ENCODE measurements at regions not wholly inside any gene's neighbourhood (a gene's known extent, or its start where the extent isn't known, plus 50 kb on each side); places are given as distances from the start of the nearest gene placed in this dataset.

GRCh38 chr10:123478116-123478515 is 188.0 kb upstream of the GPR26 start:
- no peak for ATAC-seq
- TF ChIP-seq ARNTL (CRISPR knock-in tag; IDR thresholded peaks at IDR 0.05; ENCODE audit: borderline replicate concordance, low read depth) (no peak), CSDC2 (CRISPR knock-in tag; IDR thresholded peaks at IDR 0.05) (no peak), PPARA (CRISPR knock-in tag; IDR thresholded peaks at IDR 0.05; ENCODE audit: borderline replicate concordance) (no peak)

- no peak for ATAC-seq
- TF ChIP-seq SNAI2 (CRISPR knock-in tag; IDR thresholded peaks at IDR 0.05): no peak
- TF ChIP-seq TCF4 (CRISPR knock-in tag; IDR thresholded peaks at IDR 0.05; ENCODE audit: borderline replicate concordance): no peak
- no peak for TF ChIP-seq TOX (CRISPR knock-in tag; IDR thresholded peaks at IDR 0.05; ENCODE audit: borderline replicate concordance)
- no peak for TF ChIP-seq PATZ1 (CRISPR knock-in tag; IDR thresholded peaks at IDR 0.05; ENCODE audit: borderline replicate concordance)
- no peak for TF ChIP-seq CREB5 (CRISPR knock-in tag; IDR thresholded peaks at IDR 0.05; ENCODE audit: low read depth)
- no peak for TF ChIP-seq OSR1 (CRISPR knock-in tag; IDR thresholded peaks at IDR 0.05)
Observed at GRCh38 chr10:123479640-123480039, 186.5 kb upstream of the GPR26 start.

- ATAC-seq: no peak
- no peak for TF ChIP-seq SNAI2 (CRISPR knock-in tag; IDR thresholded peaks at IDR 0.05)
- TF ChIP-seq TSHZ2 (CRISPR knock-in tag; IDR thresholded peaks at IDR 0.05): no peak
- TF ChIP-seq RARB (CRISPR knock-in tag; IDR thresholded peaks at IDR 0.05): no peak
- no peak for TF ChIP-seq OSR1 (CRISPR knock-in tag; IDR thresholded peaks at IDR 0.05)
- no peak for TF ChIP-seq ARNTL (CRISPR knock-in tag; IDR thresholded peaks at IDR 0.05; ENCODE audit: borderline replicate concordance, low read depth)
- TF ChIP-seq ISL1 (CRISPR knock-in tag; IDR thresholded peaks at IDR 0.05): no peak
- no peak for TF ChIP-seq GLIS3 (CRISPR knock-in tag; IDR thresholded peaks at IDR 0.05)
- TF ChIP-seq ESRRG (CRISPR knock-in tag; IDR thresholded peaks at IDR 0.05): no peak
- TF ChIP-seq TOX (CRISPR knock-in tag; IDR thresholded peaks at IDR 0.05; ENCODE audit: borderline replicate concordance): no peak
- no peak for TF ChIP-seq POU6F1 (CRISPR knock-in tag; IDR thresholded peaks at IDR 0.05; ENCODE audit: borderline replicate concordance, low read depth)
- TF ChIP-seq ZC3H10 (CRISPR knock-in tag; IDR thresholded peaks at IDR 0.05): no peak
- TF ChIP-seq PPARA (CRISPR knock-in tag; IDR thresholded peaks at IDR 0.05; ENCODE audit: borderline replicate concordance): no peak
Observed at GRCh38 chr10:123480344-123480743, 185.8 kb upstream of the GPR26 start.

GRCh38 chr10:123480845-123481244 is 185.3 kb upstream of the GPR26 start:
- TF ChIP-seq PPARA (CRISPR knock-in tag; IDR thresholded peaks at IDR 0.05; ENCODE audit: borderline replicate concordance) (no peak), ZFP3 (CRISPR knock-in tag; IDR thresholded peaks at IDR 0.05) (no peak), ZC3H10 (CRISPR knock-in tag; IDR thresholded peaks at IDR 0.05) (no peak), PATZ1 (CRISPR knock-in tag; IDR thresholded peaks at IDR 0.05; ENCODE audit: borderline replicate concordance) (no peak), POU6F1 (CRISPR knock-in tag; IDR thresholded peaks at IDR 0.05; ENCODE audit: borderline replicate concordance, low read depth) (no peak), ESRRG (CRISPR knock-in tag; IDR thresholded peaks at IDR 0.05) (no peak), TCF4 (CRISPR knock-in tag; IDR thresholded peaks at IDR 0.05; ENCODE audit: borderline replicate concordance) (no peak), OSR1 (CRISPR knock-in tag; IDR thresholded peaks at IDR 0.05) (no peak), ZNF565 (CRISPR knock-in tag; conservative IDR thresholded peaks at IDR 0.05; ENCODE audit: low read depth) (no peak), SNAI2 (CRISPR knock-in tag; IDR thresholded peaks at IDR 0.05) (no peak), RARB (CRISPR knock-in tag; IDR thresholded peaks at IDR 0.05) (no peak), ZFP30 (CRISPR knock-in tag; IDR thresholded peaks at IDR 0.05) (no peak), TOX (CRISPR knock-in tag; IDR thresholded peaks at IDR 0.05; ENCODE audit: borderline replicate concordance) (no peak), ISL1 (CRISPR knock-in tag; IDR thresholded peaks at IDR 0.05) (no peak), ARNTL (CRISPR knock-in tag; IDR thresholded peaks at IDR 0.05; ENCODE audit: borderline replicate concordance, low read depth) (no peak), TSHZ2 (CRISPR knock-in tag; IDR thresholded peaks at IDR 0.05) (no peak), GLIS3 (CRISPR knock-in tag; IDR thresholded peaks at IDR 0.05) (no peak)
- no peak for ATAC-seq

Measured in SK-N-SH treated with all-trans-retinoic acid at 6 μM for 48 hours (cell line).